PC-9 (cell line): ENCODE measurements at regions not wholly inside any gene's neighbourhood (a gene's known extent, or its start where the extent isn't known, plus 50 kb on each side); places are given as distances from the start of the nearest gene placed in this dataset.

Source experiments
- EZH2 ChIP-seq: fragments of 200-600 bp; sonication (generic); IDR thresholded peaks from 2 replicates; pipeline ENCODE4 v1.8.0; 2017; ENCODE audit warnings: antibody characterized with exemption, low read depth
- TF ChIP-seq, protein P1 (sequence below): fragments of 200-600 bp; sonication (generic); conservative IDR thresholded peaks from 2 replicates; pipeline ENCODE4 v1.6.1; 2017; ENCODE audit warnings: mixed run types, antibody characterized with exemption, mild to moderate bottlenecking, moderate library complexity

DNA sequence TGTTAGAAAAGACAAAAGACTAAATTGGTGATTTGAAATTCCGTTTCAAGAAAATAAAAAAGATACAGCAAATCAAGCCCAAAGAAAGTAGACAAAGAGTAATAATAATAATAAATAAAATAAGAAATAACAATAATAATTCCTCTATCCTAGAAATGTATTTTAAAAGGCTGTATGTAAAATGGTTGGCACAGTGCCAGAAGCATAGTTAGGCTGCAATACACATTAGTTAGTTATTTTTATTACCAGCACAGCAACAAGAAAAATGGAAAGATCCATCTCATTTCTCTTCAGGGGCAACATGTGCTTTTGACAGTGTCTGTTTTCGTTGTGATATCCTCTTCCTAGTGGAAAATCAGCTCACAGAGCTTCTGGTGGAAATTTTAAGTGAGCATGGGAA lies 174.1 kb upstream of the TMTC1 start:
- TF ChIP-seq, protein P1, sequence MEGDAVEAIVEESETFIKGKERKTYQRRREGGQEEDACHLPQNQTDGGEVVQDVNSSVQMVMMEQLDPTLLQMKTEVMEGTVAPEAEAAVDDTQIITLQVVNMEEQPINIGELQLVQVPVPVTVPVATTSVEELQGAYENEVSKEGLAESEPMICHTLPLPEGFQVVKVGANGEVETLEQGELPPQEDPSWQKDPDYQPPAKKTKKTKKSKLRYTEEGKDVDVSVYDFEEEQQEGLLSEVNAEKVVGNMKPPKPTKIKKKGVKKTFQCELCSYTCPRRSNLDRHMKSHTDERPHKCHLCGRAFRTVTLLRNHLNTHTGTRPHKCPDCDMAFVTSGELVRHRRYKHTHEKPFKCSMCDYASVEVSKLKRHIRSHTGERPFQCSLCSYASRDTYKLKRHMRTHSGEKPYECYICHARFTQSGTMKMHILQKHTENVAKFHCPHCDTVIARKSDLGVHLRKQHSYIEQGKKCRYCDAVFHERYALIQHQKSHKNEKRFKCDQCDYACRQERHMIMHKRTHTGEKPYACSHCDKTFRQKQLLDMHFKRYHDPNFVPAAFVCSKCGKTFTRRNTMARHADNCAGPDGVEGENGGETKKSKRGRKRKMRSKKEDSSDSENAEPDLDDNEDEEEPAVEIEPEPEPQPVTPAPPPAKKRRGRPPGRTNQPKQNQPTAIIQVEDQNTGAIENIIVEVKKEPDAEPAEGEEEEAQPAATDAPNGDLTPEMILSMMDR, result no peak
- TF ChIP-seq EZH2, result no peak
